ENCODE measurements at regions not wholly inside any gene's neighbourhood (a gene's known extent, or its start where the extent isn't known, plus 50 kb on each side); places are given as distances from the start of the nearest gene placed in this dataset.

- no peak overlapping the region for H3K27ac ChIP-seq
- no peaks in the 10 kb centered on the region for H3K9me2 ChIP-seq (replicated peaks; ENCODE audit: insufficient read depth)
- H4K20me1 ChIP-seq (ENCODE audit: insufficient read depth, poor library complexity, severe bottlenecking), result no peaks in the 10 kb centered on the region
- no peak overlapping the region for H3K4me2 ChIP-seq
- 79% methylated on average over 4 of the region's 4 CpGs for WGBS (ENCODE audit: low lambda C conversion rate, missing lambda C conversion rate)
- H3K36me3 ChIP-seq (replicated peaks; ENCODE audit: insufficient read depth, low read depth), result no peaks in the 10 kb centered on the region
- no peaks in the 10 kb centered on the region for H3K27me3 ChIP-seq
- TF ChIP-seq, protein P1, sequence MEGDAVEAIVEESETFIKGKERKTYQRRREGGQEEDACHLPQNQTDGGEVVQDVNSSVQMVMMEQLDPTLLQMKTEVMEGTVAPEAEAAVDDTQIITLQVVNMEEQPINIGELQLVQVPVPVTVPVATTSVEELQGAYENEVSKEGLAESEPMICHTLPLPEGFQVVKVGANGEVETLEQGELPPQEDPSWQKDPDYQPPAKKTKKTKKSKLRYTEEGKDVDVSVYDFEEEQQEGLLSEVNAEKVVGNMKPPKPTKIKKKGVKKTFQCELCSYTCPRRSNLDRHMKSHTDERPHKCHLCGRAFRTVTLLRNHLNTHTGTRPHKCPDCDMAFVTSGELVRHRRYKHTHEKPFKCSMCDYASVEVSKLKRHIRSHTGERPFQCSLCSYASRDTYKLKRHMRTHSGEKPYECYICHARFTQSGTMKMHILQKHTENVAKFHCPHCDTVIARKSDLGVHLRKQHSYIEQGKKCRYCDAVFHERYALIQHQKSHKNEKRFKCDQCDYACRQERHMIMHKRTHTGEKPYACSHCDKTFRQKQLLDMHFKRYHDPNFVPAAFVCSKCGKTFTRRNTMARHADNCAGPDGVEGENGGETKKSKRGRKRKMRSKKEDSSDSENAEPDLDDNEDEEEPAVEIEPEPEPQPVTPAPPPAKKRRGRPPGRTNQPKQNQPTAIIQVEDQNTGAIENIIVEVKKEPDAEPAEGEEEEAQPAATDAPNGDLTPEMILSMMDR (IDR thresholded peaks at IDR 0.05; ENCODE audit: poor library complexity), result no peak
- TF ChIP-seq EZH2phosphoT487 (IDR thresholded peaks at IDR 0.05; ENCODE audit: low read depth, severe bottlenecking, unreplicated experiment) (no peak), EZH2 (IDR thresholded peaks at IDR 0.05; ENCODE audit: borderline replicate concordance) (no peak)
- H3K4me1 ChIP-seq (ENCODE audit: insufficient read depth), result no peaks in the 10 kb centered on the region
- H3K9me3 ChIP-seq (ENCODE audit: low read depth), result no peaks in the 10 kb centered on the region
- no peak overlapping the region for H3K4me3 ChIP-seq
- DNase-seq (ENCODE audit: low spot score), result no peak
- no peaks in the 10 kb centered on the region for H3K79me2 ChIP-seq
- H2AFZ ChIP-seq, result no peak overlapping the region
Observed at GRCh38 chr11:109815500-109816150, 277.6 kb upstream of the ZC3H12C start.

DNA sequence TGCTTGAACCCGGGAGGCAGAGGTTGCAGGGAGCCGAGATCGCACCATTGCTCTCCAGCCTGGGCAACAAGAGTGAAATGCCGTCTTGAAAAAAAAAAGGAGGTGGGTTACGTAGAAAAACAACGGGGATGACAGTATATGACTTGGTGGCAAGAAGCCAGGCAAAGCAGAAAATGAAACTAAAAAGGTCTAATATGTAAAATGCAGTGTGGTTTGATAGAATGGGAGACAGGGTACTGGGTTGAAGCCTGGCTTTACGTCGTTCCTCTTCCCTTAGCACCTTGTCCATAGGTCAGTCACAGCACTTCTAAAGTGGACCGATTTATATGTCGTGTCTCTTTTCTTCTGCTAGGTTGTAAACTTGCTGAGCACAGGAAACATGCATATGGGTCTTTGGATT lies 274.9 kb upstream of the ZC3H12C start:
- Histone ChIP-seq H3K4me2 (no peak overlapping the region), H3K36me3 (replicated peaks; ENCODE audit: insufficient read depth, low read depth) (no peaks in the 10 kb centered on the region), H3K79me2 (no peaks in the 10 kb centered on the region), H2AFZ (no peak overlapping the region), H3K9me2 (replicated peaks; ENCODE audit: insufficient read depth) (no peaks in the 10 kb centered on the region), H3K4me3 (no peak overlapping the region), H3K27me3 (no peaks in the 10 kb centered on the region), H4K20me1 (ENCODE audit: insufficient read depth, poor library complexity, severe bottlenecking) (no peaks in the 10 kb centered on the region), H3K4me1 (ENCODE audit: insufficient read depth) (no peaks in the 10 kb centered on the region), H3K9me3 (ENCODE audit: low read depth) (no peaks in the 10 kb centered on the region), H3K27ac (no peak overlapping the region)
- 90% methylated on average over 10 of the region's 10 CpGs for WGBS (ENCODE audit: low lambda C conversion rate, missing lambda C conversion rate)
- no peak for DNase-seq (ENCODE audit: low spot score)
- TF ChIP-seq EZH2phosphoT487 (IDR thresholded peaks at IDR 0.05; ENCODE audit: low read depth, severe bottlenecking, unreplicated experiment) (no peak), EZH2 (IDR thresholded peaks at IDR 0.05; ENCODE audit: borderline replicate concordance) (no peak)
- TF ChIP-seq, protein P1 (IDR thresholded peaks at IDR 0.05; ENCODE audit: poor library complexity), result no peak

- TF ChIP-seq EZH2phosphoT487 (IDR thresholded peaks at IDR 0.05; ENCODE audit: low read depth, severe bottlenecking, unreplicated experiment) (no peak), EZH2 (IDR thresholded peaks at IDR 0.05; ENCODE audit: borderline replicate concordance) (no peak)
- TF ChIP-seq, protein P1 (IDR thresholded peaks at IDR 0.05; ENCODE audit: poor library complexity), result no peak
- Histone ChIP-seq H3K4me3 (no peak overlapping the region), H3K27ac (no peak overlapping the region), H3K4me2 (no peak overlapping the region), H2AFZ (no peak overlapping the region), H3K27me3 (no peaks in the 10 kb centered on the region), H3K9me3 (ENCODE audit: low read depth) (no peaks in the 10 kb centered on the region), H4K20me1 (ENCODE audit: insufficient read depth, poor library complexity, severe bottlenecking) (no peaks in the 10 kb centered on the region), H3K4me1 (ENCODE audit: insufficient read depth) (no peaks in the 10 kb centered on the region), H3K36me3 (replicated peaks; ENCODE audit: insufficient read depth, low read depth) (no peaks in the 10 kb centered on the region), H3K79me2 (no peaks in the 10 kb centered on the region), H3K9me2 (replicated peaks; ENCODE audit: insufficient read depth) (no peaks in the 10 kb centered on the region)
- no peak for DNase-seq (ENCODE audit: low spot score)
- 59% methylated on average over 3 of the region's 3 CpGs for WGBS (ENCODE audit: low lambda C conversion rate, missing lambda C conversion rate)
Observed at GRCh38 chr11:109819410-109819809, 273.8 kb upstream of the ZC3H12C start.
